GM23248 (cell line): ENCODE measurements at regions not wholly inside any gene's neighbourhood (a gene's known extent, or its start where the extent isn't known, plus 50 kb on each side); places are given as distances from the start of the nearest gene placed in this dataset.

Experiments
- EZH2 ChIP-seq: fragments of 200-600 bp; sonication (generic); IDR thresholded peaks from 2 replicates; pipeline ENCODE4 v1.6.1; 2018; ENCODE audit warnings: antibody characterized with exemption, mild to moderate bottlenecking; ENCODE audit not compliant: insufficient read depth, poor library complexity, severe bottlenecking
- EZH2phosphoT487 ChIP-seq: fragments of 200-600 bp; sonication (generic); IDR thresholded peaks from 2 replicates; pipeline ENCODE4 v1.6.1; 2018; ENCODE audit warnings: antibody characterized with exemption, moderate library complexity, mild to moderate bottlenecking, low read depth; ENCODE audit not compliant: insufficient read depth

GRCh38 chr10:100672199-100672598, 73.2 kb upstream of the PAX2 start:
- no peak for TF ChIP-seq EZH2phosphoT487
- no peak for TF ChIP-seq EZH2
